ENCODE measurements at regions not wholly inside any gene's neighbourhood (a gene's known extent, or its start where the extent isn't known, plus 50 kb on each side); places are given as distances from the start of the nearest gene placed in this dataset.

- TF ChIP-seq POLR2A (IDR thresholded peaks at IDR 0.05) = no peak
- TF ChIP-seq, protein P1, sequence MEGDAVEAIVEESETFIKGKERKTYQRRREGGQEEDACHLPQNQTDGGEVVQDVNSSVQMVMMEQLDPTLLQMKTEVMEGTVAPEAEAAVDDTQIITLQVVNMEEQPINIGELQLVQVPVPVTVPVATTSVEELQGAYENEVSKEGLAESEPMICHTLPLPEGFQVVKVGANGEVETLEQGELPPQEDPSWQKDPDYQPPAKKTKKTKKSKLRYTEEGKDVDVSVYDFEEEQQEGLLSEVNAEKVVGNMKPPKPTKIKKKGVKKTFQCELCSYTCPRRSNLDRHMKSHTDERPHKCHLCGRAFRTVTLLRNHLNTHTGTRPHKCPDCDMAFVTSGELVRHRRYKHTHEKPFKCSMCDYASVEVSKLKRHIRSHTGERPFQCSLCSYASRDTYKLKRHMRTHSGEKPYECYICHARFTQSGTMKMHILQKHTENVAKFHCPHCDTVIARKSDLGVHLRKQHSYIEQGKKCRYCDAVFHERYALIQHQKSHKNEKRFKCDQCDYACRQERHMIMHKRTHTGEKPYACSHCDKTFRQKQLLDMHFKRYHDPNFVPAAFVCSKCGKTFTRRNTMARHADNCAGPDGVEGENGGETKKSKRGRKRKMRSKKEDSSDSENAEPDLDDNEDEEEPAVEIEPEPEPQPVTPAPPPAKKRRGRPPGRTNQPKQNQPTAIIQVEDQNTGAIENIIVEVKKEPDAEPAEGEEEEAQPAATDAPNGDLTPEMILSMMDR (IDR thresholded peaks at IDR 0.05) = no peak
- DNase-seq (no peak), ATAC-seq (no peak)
- intact Hi-C loops (cut with DNase I) = no loop called here
- Histone ChIP-seq H3K9me3 (no peaks in the 10 kb centered on the region), H3K4me3 (no peak overlapping the region), H3K4me1 (no peaks in the 10 kb centered on the region), H3K36me3 (no peaks in the 10 kb centered on the region), H3K27me3 (no peaks in the 10 kb centered on the region), H3K27ac (no peak overlapping the region)
- WGBS (ENCODE audit: insufficient coverage, low coverage, low lambda C conversion rate, missing lambda C conversion rate) = 62% methylated on average over 4 of the region's 4 CpGs
Observed at GRCh38 chr5:106566031-106566430, 1104.7 kb downstream of the EFNA5 start.

GRCh38 chr5:106545325-106545724 is 1125.4 kb downstream of the EFNA5 start:
- H3K27me3 ChIP-seq = no peaks in the 10 kb centered on the region
- ATAC-seq (no peak), DNase-seq (no peak)
- H3K4me1 ChIP-seq = no peaks in the 10 kb centered on the region
- TF ChIP-seq, protein P1 (IDR thresholded peaks at IDR 0.05) = no peak
- no peak for TF ChIP-seq POLR2A (IDR thresholded peaks at IDR 0.05)
- H3K9me3 ChIP-seq = no peaks in the 10 kb centered on the region
- H3K4me3 ChIP-seq = no peak overlapping the region
- intact Hi-C loops (cut with DNase I) = no loop called here
- no peak overlapping the region for H3K27ac ChIP-seq
- 50% methylated on average over 1 of the region's 2 CpGs for WGBS (ENCODE audit: insufficient coverage, low coverage, low lambda C conversion rate, missing lambda C conversion rate)
- no peaks in the 10 kb centered on the region for H3K36me3 ChIP-seq

- no peak overlapping the region for H3K4me3 ChIP-seq
- no peak for ATAC-seq
- H3K27ac ChIP-seq = no peak overlapping the region
- H3K36me3 ChIP-seq = no peaks in the 10 kb centered on the region
- no peaks in the 10 kb centered on the region for H3K4me1 ChIP-seq
- TF ChIP-seq POLR2A (IDR thresholded peaks at IDR 0.05) = no peak
- TF ChIP-seq, protein P1 (IDR thresholded peaks at IDR 0.05) = no peak
- no peaks in the 10 kb centered on the region for H3K9me3 ChIP-seq
- WGBS (ENCODE audit: insufficient coverage, low coverage, low lambda C conversion rate, missing lambda C conversion rate) = 40% methylated on average over 1 of the region's 1 CpG
- intact Hi-C loops (cut with DNase I) = no loop called here
- DNase-seq = no peak
- no peaks in the 10 kb centered on the region for H3K27me3 ChIP-seq
Observed at GRCh38 chr5:106543330-106543729, 1127.4 kb downstream of the EFNA5 start.

GRCh38 chr5:106530150-106530549 is 1140.6 kb downstream of the EFNA5 start:
- Histone ChIP-seq H3K4me3 (no peak overlapping the region), H3K9me3 (no peaks in the 10 kb centered on the region), H3K4me1 (no peaks in the 10 kb centered on the region), H3K27me3 (no peaks in the 10 kb centered on the region), H3K36me3 (no peaks in the 10 kb centered on the region), H3K27ac (no peak overlapping the region)
- intact Hi-C loops (cut with DNase I) = no loop called here
- TF ChIP-seq, protein P1 (IDR thresholded peaks at IDR 0.05) = no peak
- no peak for TF ChIP-seq POLR2A (IDR thresholded peaks at IDR 0.05)
- DNase-seq = no peak
- no peak for ATAC-seq

DNA sequence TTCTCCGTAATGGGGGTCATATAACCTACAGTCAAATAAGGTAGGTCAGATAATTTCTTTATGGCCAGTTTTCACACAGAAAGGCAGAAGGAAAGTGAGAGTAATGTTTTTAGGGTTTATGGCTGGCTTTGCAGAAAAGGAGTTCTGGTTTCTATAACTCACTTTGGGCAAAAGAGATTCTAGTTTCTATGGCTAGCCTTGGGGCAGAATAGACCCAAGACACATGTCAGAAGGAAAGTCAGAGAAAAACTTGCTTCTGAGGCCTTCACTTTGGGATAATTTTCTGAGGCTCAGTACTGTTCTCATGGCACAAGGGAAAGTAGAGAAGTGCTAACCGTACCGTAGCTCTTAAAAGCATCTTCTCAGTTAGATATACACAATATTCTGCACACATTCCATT is 1145.3 kb downstream of the EFNA5 start:
- TF ChIP-seq POLR2A (IDR thresholded peaks at IDR 0.05) = no peak
- TF ChIP-seq, protein P1 (IDR thresholded peaks at IDR 0.05) = no peak
- Histone ChIP-seq H3K36me3 (no peaks in the 10 kb centered on the region), H3K27ac (no peak overlapping the region), H3K4me3 (no peak overlapping the region), H3K4me1 (no peaks in the 10 kb centered on the region), H3K27me3 (no peaks in the 10 kb centered on the region), H3K9me3 (no peaks in the 10 kb centered on the region)
- WGBS (ENCODE audit: insufficient coverage, low coverage, low lambda C conversion rate, missing lambda C conversion rate) = 69% methylated on average over 3 of the region's 3 CpGs
- ATAC-seq = no peak
- DNase-seq = no peak
- intact Hi-C loops (cut with DNase I) = no loop called here

Measured in right lobe of liver (tissue), 6 donors.